UCSD-AML1 (cell line): ENCODE measurements at regions not wholly inside any gene's neighbourhood (a gene's known extent, or its start where the extent isn't known, plus 50 kb on each side); places are given as distances from the start of the nearest gene placed in this dataset.
"Not testable (repeated sequence)": the region's sequence is repeated elsewhere in the genome, so short reads cannot be mapped to it uniquely, and the experiment has no call there.

Experiments used
- DNase-seq: peaks from one replicate; lab custom pipeline; 2025; ENCODE audit not compliant: unreplicated experiment; lab: John Stamatoyannopoulos, UW

DNA sequence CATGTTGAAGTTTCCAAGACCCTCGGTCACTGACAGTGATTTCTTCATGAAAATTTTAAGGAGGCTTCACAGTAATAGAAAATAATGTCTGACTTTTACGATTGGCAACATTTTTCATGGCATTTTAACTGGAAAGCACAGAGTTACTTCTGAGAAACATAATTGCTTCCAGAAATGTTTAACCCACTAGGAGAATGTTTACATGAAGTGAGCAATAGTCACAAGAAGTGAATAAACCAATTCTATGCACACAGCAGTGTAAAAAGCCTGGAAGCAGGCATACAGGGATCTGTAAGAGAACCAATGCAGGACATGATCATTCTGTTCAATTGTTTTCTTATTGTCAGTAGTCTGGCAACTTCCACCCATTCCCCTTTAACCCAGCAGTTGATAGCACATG lies 316.2 kb upstream of the CXADR start:
- DNase-seq = no peak

DNA sequence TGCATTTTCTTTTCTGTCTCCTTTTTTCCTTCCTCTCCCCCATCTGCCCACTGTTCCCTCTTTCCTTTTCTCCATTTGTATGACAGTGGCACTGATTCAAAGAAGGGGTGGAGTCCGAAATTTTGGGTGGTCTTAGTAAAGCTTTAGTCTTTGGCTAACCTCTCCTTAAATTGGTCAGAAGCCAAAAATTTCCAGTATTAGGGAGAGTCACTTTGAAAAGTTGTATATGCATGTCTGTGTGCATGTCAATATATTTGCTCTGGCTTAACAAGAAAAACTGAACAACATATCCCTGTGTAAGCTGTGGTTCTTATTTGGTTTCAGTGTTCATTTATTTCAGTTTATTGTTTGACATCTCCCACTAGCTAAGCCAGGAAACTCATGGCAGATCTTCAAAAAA lies 314.8 kb upstream of the CXADR start:
- no peak for DNase-seq

DNA sequence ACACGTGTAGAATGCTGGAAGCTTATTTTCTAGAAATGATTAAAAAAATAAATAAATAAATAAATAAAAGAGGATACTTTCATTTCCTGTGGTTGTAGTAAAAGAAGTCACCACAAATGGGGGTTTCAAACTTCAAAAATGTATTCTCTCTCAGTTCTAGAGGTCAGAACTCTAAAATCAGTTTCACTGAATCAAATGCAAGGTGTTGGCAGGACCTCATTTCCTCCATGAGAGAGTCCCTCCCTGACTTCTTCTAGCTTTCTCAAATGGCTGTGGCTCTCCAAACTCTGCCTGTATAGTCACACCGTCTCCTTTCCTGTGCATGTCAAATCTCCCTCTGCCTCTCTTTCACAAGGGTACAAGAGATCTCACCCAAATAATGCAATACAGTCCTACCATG lies 312.6 kb upstream of the CXADR start:
- DNase-seq = no peak

DNA sequence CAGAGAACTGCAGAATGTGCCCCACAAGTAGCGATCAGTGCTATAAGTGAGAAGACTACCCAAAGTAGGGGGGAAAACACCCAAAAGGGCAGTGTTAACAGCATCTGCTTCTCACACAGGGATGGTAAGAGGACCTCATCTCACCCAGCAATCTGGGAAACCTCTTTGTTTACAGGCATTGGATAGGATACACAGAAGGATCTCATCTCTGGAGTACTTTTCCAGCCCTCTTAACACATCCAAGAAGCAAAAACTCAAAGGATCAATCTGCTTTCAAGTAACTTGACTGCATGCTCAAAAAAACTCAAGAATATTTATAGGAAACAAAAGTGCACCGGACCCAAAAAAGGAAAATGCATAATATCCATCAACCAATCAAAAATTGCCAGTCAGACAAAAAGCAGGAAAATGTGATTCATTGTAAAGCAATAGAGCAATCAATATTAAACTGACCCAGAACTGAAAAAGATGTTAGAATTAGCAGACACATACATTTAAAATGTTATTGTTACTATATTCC lies 311.0 kb upstream of the CXADR start:
- no peak for DNase-seq

DNA sequence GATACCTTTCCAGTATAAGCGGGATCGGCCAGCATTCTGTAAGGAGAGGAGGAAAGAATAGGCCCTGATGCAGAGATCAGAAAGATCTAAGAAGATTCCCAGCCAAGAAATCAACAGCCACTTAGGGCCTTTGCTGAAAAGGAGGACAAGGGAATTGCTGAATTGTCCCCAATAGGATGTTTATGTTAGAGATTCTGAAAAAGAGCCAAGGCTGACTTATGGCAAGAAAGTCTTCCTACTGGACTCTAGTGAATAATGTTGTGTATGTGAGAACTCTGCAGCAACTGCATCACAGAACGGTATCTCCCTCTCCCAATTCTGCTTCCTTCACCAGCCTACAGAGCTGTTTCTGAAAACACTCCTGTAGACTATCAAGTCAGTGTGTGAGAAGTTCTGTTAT lies 298.0 kb upstream of the CXADR start:
- no peak for DNase-seq

DNA sequence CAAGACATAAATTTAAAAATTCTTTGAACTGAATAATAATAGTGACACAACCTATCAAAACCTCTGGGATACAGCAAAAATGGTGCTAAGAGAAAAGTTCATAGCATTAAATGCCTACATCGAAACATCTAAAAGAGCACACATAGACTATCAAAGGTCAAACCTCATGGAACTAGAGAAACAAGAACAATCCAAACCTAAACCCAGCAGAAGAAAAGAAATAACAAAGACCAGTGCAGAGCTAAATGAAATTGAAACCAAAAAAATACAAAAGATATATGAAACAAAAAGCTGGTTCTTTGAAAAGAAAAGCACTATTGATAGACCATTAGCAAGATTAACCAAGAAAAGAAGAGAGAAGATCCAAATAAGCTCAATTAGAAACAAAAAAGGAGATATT lies 293.8 kb upstream of the CXADR start:
- not testable (repeated sequence) for DNase-seq

DNA sequence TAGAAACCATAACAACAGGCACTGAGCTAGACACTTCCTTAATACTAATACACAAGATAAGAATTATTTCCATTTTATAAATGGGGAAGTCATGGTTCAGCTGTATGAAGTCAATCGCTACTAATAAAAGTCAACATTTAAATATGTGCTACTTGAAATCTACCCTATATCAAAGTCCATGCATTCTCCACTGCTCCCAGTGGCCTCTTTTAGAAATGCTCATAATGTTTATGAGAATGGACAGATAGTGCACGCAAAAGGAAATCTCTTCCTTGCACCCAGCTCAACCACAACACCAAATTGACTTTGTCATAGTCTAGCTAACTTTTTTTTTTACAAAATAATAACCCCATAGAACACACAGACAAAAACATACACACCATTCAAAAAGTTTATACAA lies 281.7 kb upstream of the CXADR start:
- no peak for DNase-seq

DNA sequence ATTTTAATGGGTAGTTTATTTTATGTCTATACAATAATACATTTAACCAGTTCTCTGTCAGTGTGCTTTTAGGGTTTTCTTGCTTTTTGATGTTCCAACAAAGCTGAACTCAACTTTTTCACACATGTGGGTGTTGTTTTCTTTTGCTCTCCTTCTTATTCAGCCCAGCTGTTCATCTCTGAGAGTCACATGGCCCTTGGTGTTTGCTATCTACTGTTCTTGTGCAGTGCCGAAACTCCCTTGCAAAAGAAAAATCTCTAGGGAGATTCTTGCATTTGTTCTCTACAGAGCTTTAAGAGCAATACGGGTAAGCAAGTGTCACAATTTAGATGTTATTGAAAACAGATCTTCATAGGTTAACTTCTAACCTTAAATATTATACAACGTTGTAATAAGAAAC lies 281.1 kb upstream of the CXADR start:
- DNase-seq = no peak

DNA sequence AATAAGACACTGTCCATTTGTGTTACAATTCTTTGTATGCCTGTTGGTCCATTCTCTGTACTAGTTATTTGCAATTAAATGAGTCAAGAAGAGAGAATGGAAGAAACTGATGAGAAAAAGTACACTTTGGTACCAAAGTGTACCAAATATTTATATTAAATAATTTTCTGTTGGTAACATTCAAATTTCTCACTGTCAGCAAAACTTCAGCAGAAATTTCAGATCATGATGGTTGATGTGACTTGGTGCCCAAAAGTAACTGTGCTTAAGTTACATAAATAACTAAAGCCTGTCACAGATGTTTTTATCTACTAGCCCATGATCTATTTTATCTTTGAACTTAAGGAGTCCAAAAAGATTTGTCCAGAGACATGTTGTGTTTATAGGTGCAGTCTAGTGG lies 274.4 kb upstream of the CXADR start:
- DNase-seq = no peak

DNA sequence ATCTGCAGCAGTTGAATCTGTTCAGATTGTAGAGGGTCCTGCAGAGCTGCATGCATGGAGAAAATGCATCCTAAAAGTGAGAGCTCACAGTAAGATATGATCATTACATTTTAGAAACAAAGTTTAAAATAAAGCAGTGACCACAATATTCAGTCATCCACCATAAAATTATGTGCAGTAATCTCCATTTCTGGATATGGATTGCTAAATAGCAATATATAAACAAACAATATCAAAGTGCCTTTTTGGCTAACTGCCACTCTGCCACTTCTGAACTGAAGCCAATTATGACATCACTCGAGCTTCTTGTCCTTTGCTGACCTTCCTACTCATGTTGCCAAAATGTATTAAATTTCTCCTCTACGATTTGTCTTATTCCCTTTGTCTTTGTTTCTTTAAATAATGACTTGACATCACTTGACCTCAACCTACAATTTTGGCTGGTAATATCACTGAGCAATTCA lies 262.0 kb upstream of the CXADR start:
- DNase-seq = no peak

DNA sequence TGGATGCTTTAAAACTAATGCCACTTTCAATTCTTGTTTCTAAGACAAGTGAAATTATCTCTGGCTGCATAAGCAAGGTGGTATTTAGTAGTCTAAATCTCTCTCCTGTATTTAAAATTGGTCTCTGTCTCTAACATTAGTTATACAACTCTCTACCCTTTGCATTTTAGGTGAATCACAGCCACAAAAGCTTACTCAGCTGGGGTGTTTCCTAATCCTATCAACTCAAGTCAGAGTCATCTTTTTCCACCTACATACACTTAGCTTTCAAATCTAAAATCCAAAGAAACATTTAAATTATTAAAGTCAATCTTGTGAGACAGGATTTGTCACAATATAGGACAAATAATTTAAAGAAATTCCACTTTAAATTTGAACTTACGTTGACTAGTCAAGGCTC lies 255.1 kb upstream of the CXADR start:
- DNase-seq = no peak

DNA sequence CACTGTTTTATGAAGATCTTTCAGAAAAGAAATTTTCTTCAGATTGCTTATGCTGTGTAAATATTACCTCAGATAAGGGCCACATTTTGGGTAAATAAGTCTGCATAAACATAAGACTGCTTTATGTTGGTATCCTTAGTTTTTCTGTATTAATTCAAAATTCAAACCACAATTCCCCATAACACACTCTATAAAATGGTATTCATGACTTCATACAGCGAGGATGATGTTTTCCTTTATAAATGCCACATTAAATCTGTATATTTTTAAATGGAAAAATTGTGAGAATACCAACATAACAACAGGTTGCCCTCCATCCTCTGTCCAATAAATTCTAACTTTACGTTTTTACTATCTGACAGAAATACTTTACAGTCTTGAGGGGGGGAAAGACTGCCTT lies 248.7 kb upstream of the CXADR start:
- DNase-seq = no peak

DNA sequence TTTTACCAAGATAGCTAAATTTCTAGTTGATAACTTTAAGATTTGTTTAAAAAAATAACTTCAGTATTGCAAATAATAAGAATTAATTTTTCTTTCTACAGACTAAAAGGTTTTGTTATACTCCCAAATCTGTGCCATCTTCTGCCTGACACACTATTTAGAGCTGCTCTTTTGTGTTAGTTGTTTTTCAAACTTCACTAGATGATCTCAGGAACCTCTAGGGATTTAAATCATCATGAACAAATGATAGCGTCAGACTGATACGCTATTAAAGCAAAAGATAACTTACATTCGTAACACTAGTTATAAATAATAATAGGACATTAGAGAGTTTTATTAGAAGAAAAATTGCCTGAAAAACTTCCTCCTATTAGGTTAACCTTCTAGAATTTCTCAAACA lies 243.1 kb upstream of the CXADR start:
- DNase-seq = no peak

DNA sequence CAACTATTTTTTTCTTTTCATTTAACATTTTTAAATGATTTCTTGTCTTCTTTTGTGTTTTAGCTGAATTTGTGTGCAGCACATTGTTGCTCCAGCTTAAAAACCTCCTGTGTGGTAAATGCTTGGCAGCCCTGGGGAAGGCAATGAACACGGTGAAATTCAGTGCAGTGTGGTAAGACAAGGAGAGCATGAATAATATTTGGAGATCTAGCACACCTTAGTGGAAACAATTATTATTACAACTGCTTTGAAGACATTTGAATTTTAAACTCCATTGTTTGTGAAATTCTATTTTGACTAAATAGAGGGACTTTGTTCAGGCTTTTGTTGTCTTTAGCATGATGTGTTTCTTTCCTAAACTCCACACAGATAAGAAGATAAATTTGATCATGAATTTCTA lies 242.6 kb upstream of the CXADR start:
- no peak for DNase-seq

DNA sequence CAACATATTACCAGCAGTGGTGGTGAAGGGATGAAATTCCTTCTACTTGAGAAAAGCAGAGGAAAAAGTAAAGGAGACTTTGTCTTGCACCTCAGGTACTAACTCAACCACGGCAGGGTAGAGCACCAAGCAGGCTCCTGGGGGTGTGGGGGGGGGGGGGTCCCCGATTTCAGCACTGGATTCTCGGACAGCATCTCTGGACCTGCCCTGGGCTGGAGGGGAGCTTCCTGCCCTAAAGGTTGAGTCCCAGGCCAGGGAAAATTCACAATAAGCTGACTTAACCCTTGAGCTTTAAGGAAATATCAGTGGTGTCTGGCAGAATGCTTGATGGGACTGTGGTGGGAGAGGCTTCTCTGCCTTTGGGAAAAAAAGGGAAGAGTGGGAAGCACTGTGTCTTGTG lies 233.2 kb upstream of the CXADR start:
- no peak for DNase-seq

DNA sequence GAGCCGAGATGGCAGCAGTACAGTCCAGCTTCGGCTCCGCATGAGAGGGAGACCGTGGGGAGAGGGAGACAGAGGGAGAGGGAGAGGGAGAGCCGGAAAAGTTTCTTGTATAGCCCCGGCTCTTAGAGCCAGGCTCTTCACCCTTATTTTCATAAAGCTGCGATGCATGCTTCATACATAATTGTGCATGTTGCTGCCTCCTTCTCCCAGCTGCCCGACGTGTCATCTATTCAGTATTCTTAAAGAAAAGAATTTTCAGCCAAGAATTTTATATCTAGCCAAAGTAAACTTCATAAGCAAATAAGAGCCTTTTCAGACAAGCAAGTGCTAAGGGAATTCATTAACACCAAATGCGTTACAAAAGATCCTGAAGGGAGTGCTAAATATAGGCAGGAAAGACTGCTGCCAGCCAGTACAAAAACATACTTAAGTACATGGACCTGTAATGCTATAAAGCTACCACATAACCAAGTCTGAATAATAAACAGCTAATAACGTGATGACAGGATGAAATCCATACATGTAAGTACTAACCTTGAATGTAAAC lies 219.8 kb upstream of the CXADR start:
- DNase-seq = not testable (repeated sequence)

DNA sequence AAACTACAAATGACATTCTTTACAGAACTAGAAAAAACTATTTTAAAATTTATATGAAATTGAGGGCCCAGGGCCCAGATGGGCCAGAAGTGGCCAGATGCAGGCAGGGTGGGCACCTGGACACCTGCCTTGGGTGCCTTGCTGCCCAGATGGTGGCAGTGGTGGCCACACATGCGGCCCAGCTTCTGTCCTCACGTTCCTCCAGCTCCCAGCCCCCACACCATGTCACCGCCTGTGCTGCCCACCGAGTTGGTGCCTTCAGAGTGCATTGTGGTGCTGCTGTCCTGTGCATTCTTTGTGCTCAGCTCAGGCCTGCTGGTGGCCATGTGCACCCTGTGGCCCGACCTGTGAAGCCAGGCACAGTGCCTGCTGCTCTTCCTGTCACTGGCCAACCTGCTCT lies 216.8 kb upstream of the CXADR start:
- no peak for DNase-seq

DNA sequence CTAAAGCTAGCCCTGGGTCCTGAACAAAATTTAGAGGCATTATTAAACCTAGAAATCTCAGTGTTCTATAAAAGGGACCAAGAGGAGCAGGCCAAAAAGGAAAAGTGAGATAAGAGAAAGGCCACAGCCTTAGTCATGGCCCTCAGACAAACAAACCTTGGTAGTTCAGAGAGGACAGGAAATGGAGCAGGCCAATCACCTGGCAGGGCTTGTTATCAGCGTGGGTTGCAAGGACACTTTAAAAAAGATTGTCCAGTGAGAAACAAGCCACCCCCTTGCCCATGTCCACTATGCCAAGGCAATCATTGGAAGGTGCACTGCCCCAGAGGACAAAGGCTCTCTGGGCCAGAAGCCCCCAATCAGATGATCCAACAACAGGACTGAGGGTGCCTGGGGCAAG lies 213.3 kb upstream of the CXADR start:
- DNase-seq = not testable (repeated sequence)

DNA sequence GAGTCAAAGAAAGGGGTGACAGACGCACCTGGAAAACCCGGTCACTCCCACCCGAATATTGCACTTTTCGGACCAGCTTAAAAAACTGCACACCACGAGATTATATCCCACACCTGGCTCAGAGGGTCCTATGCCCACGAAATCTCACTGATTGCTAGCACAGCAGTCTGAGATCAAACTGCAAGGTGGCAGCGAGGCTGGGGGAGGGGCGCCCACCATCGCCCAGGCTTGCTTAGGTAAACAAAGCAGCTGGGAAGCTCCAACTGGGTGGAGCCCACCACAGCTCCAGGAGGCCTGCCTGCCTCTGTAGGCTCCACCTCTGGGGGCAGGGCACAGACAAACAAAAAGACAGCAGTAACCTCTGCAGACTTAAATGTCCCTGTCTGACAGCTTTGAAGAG lies 185.1 kb upstream of the CXADR start:
- not testable (repeated sequence) for DNase-seq

DNA sequence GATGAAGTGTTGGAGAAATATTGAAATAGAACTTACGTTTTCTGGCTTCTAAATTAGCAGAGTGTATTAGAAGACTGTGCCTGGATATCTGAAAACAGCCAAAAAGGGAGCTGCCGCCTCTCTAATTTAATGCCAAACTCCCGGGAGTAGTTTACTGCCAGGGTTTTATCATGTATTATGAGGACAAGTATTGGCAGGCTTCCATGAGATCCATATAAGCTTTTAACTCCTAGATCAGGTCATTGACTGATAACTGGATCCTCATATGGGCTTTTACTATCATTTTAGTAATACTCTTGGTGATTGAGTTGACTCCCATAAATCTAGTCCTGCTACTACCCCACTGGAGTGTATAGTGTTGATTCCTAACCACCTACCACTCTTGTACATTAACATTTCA lies 178.4 kb upstream of the CXADR start:
- DNase-seq = no peak

DNA sequence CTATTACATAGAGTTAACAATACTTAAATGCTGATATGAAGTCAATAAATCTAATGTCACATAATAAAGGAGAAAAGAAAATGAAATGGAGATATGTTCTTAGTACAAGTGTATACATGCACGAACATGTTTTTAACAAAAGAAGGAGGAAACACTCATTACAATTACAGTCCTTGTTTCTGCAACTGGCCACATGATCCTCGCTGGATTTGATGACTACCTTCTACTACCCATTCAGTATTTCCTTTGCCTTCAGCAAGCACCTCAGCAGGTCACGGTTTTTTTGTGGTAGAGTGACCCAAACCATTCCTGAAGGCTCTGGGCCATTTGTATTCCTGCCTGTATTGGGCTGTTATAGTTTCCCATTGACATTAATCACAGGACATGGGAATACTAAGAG lies 172.8 kb upstream of the CXADR start:
- DNase-seq = no peak

DNA sequence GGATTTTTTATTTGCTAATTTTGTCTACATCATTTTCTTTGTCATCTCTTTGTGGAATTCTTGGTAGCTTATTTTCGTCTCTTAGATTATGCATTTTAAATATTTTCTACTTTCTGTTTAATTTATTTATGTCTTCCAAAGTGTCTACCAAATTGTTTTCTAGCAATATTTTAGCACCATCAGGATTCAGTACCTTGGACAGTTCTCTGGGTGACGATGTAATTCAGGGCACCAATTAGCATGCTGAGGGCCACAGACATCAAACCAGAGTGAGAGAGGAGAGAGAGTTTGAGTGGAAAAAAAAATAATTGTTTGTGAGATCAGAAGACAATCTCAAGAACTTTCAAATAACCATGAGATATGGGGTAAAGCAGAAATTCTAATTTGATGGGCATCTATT lies 169.8 kb upstream of the CXADR start:
- no peak for DNase-seq

DNA sequence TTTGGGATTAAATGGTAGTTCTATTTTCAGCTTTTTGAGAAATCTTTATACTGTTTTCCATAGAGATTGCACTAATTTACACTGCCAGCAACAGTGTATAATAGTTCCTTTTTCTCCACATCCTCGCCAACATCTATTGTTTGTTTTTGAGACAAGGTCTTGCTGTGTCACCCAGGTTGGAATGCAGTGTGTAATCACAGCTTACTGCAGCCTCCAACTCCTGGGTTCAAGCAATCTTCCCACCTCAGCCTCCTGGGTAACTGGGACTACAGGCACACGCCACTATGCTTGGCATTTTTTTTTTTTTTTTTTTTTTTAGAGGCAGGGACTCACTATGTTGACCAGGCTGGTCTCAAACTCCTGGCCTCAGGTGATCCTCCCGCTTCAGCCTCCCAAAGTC lies 164.5 kb upstream of the CXADR start:
- no peak for DNase-seq

DNA sequence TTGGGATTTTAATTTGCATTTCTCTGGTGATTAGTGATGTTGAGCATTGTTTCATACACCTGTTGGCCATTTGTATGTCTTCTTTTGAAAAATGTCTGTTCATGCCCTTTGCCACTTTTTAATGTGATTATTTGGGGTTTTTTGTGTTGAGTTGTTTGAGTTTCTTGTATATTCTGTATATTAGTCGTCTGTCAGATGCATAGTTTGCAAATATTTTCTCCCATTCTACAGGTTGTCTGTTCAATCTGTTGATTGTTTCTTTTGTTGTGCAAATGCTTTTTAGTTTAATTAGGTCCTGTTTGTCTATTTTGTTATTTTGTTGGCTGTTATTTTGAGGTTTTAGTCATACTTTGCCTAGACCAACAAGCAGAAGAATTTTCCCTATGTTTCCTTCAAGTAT lies 164.0 kb upstream of the CXADR start:
- DNase-seq = no peak
